GM23338 (cell line): ENCODE measurements at regions not wholly inside any gene's neighbourhood (a gene's known extent, or its start where the extent isn't known, plus 50 kb on each side); places are given as distances from the start of the nearest gene placed in this dataset.

Source experiments
- ATAC-seq: fragments of 200-7000 bp; cut with Tn5 transposase; 3 replicates; pipeline ENCODE4 v1.9.1; 2020
- DNase-seq: peaks from one replicate; pipeline ENCODE4 v3.0.0-alpha.2; 2015; ENCODE audit warnings: low spot score
- H2AFZ ChIP-seq: fragments of 200-600 bp; sonication (generic); 2 replicates; pipeline ENCODE4 v1.8.0; 2016; ENCODE audit warnings: antibody characterized with exemption, mild to moderate bottlenecking, moderate library complexity
- H3F3A ChIP-seq: fragments of 200-600 bp; sonication (generic); replicated peaks from 2 replicates; pipeline ENCODE4 v1.8.0; 2017; ENCODE audit warnings: antibody characterized with exemption, mixed run types, low read depth
- H3K27ac ChIP-seq: fragments of 200-600 bp; sonication (generic); 2 replicates; pipeline ENCODE4 v1.6.1; 2016; ENCODE audit warnings: low read depth
- H3K27me3 ChIP-seq: fragments of 200-600 bp; sonication (generic); 2 replicates; pipeline ENCODE4 v1.8.0; 2016; ENCODE audit warnings: mild to moderate bottlenecking, mixed run types, moderate library complexity; ENCODE audit not compliant: insufficient read depth
- H3K36me3 ChIP-seq: fragments of 200-600 bp; sonication (generic); 2 replicates; pipeline ENCODE4 v1.8.0; 2016; ENCODE audit warnings: mild to moderate bottlenecking; ENCODE audit not compliant: insufficient read depth
- H3K4me1 ChIP-seq: fragments of 200-600 bp; sonication (generic); 2 replicates; pipeline ENCODE4 v1.8.0; 2016; ENCODE audit warnings: mild to moderate bottlenecking, moderate library complexity; ENCODE audit not compliant: insufficient read depth
- H3K4me2 ChIP-seq: fragments of 200-600 bp; sonication (generic); 2 replicates; pipeline ENCODE4 v1.7.1; 2017; ENCODE audit warnings: mixed run types
- H3K4me3 ChIP-seq: fragments of 200-600 bp; sonication (generic); 2 replicates; pipeline ENCODE4 v1.6.1; 2016; ENCODE audit warnings: mixed run types
- H3K79me2 ChIP-seq: fragments of 200-600 bp; sonication (generic); replicated peaks from 2 replicates; pipeline ENCODE4 v1.8.0; 2017; ENCODE audit warnings: mild to moderate bottlenecking; ENCODE audit not compliant: insufficient read depth
- H3K9me2 ChIP-seq: fragments of 200-600 bp; sonication (generic); 2 replicates; pipeline ENCODE4 v1.8.0; 2017; ENCODE audit not compliant: insufficient read depth
- H4K20me1 ChIP-seq: fragments of 200-600 bp; sonication (generic); replicated peaks from 2 replicates; pipeline ENCODE4 v1.8.0; 2017; ENCODE audit warnings: mild to moderate bottlenecking; ENCODE audit not compliant: insufficient read depth
- H3K27ac Mint-ChIP-seq: 2 replicates; pipeline ENCODE4 v1.8.0; 2020; ENCODE audit warnings: inconsistent platforms, mild to moderate bottlenecking, moderate library complexity, mixed read lengths
- H3K27me3 Mint-ChIP-seq: 3 replicates; pipeline ENCODE4 v1.8.0; 2022; ENCODE audit warnings: low read depth, mild to moderate bottlenecking, moderate library complexity, mixed read lengths, inconsistent platforms; ENCODE audit not compliant: insufficient read depth, poor library complexity
- H3K36me3 Mint-ChIP-seq: 3 replicates; pipeline ENCODE4 v1.8.0; 2021; ENCODE audit warnings: low read depth, mild to moderate bottlenecking, inconsistent platforms, moderate library complexity, mixed read lengths
- H3K4me1 Mint-ChIP-seq: 3 replicates; pipeline ENCODE4 v1.8.0; 2020; ENCODE audit warnings: mild to moderate bottlenecking, inconsistent platforms, mixed read lengths
- H3K4me3 Mint-ChIP-seq: 3 replicates; pipeline ENCODE4 v1.8.0; 2021; ENCODE audit warnings: moderate library complexity, mild to moderate bottlenecking, inconsistent platforms, mixed read lengths
- H3K9me3 Mint-ChIP-seq: 3 replicates; pipeline ENCODE4 v1.8.0; 2020; ENCODE audit warnings: moderate library complexity, mild to moderate bottlenecking, inconsistent platforms, mixed read lengths
- CREB1 ChIP-seq: fragments of 250-450 bp; sonication (Bioruptor Pico); IDR thresholded peaks from 2 replicates; pipeline ENCODE4 v1.5.0; 2020; ENCODE audit warnings: low read depth, mild to moderate bottlenecking, moderate library complexity
- EZH2 ChIP-seq: fragments of 200-600 bp; sonication (generic); IDR thresholded peaks from one replicate; pipeline ENCODE4 v1.8.0; 2017; ENCODE audit warnings: antibody characterized with exemption, mild to moderate bottlenecking, low read depth; ENCODE audit not compliant: unreplicated experiment
- EZH2phosphoT487 ChIP-seq: fragments of 200-600 bp; sonication (generic); IDR thresholded peaks from one replicate; pipeline ENCODE4 v1.8.1; 2018; ENCODE audit warnings: antibody characterized with exemption; ENCODE audit not compliant: unreplicated experiment
- JUNB ChIP-seq: IDR thresholded peaks from one replicate; pipeline ENCODE4 v1.6.1; 2016; ENCODE audit warnings: antibody characterized with exemption; ENCODE audit not compliant: unreplicated experiment
- NANOG ChIP-seq: IDR thresholded peaks from 2 replicates; pipeline ENCODE4 v1.6.1; 2016; ENCODE audit warnings: antibody characterized with exemption, borderline replicate concordance
- POLR2AphosphoS5 ChIP-seq: IDR thresholded peaks from 2 replicates; pipeline ENCODE4 v1.6.1; 2016; ENCODE audit warnings: antibody characterized with exemption, low read depth
- STAT1 ChIP-seq: IDR thresholded peaks from one replicate; pipeline ENCODE4 v1.6.1; 2016; ENCODE audit warnings: antibody characterized with exemption; ENCODE audit not compliant: unreplicated experiment
- ZNF114 ChIP-seq: fragments of 250-450 bp; sonication (Bioruptor Pico); IDR thresholded peaks from 2 replicates; pipeline ENCODE4 v1.5.0; 2020; ENCODE audit warnings: mild to moderate bottlenecking, moderate library complexity
- ZNF331 ChIP-seq: fragments of 250-450 bp; sonication (Bioruptor Pico); IDR thresholded peaks from 2 replicates; pipeline ENCODE4 v1.5.0; 2020; ENCODE audit warnings: low read depth, mild to moderate bottlenecking, moderate library complexity
- TF ChIP-seq, protein P1 (sequence below): fragments of 250-450 bp; sonication (Bioruptor Pico); IDR thresholded peaks from 2 replicates; pipeline ENCODE4 v1.5.0; 2020; ENCODE audit warnings: mild to moderate bottlenecking, moderate library complexity
- TF ChIP-seq, protein P2 (sequence below): IDR thresholded peaks from one replicate; pipeline ENCODE4 v1.6.1; 2018; ENCODE audit warnings: antibody characterized with exemption; ENCODE audit not compliant: unreplicated experiment
- TF ChIP-seq, protein P3 (sequence below): IDR thresholded peaks from 2 replicates; pipeline ENCODE4 v1.6.1; 2016; ENCODE audit warnings: antibody characterized with exemption
- TF ChIP-seq, protein P4 (sequence below), 2 experiments: fragments of 200-600 bp in 1 of 2; sonication (generic) in 1 of 2; conservative IDR thresholded peaks; 2 replicates each; pipeline versions ENCODE4 v1.5.1 to v1.6.1; 2016 to 2017; ENCODE audit warnings: antibody characterized with exemption in 2 of 2, low read depth in 2 of 2, mild to moderate bottlenecking in 2 of 2, moderate library complexity in 1 of 2

DNA sequence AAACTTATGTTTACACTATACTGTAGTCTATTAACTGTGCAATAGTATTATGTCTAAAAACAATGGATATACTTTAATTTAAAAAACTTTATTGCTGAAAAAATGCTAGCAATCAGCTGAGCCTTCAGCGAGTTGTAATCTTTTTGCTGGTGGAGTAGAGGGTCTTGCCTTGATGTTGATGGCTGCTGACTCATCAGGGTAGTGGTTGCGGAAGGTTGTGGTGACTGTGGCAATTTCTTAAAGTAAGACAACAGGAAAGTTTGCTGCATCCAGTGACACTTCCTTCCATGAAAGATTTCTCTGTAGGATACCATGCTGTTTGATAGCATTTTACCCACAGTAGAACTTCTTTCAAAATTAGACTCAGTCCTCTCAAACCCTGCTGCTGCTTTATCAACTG is 234.7 kb upstream of the CSF3R start:
- no peak for DNase-seq
- H3K4me3 ChIP-seq = no peak overlapping the region
- no peaks in the 10 kb centered on the region for H4K20me1 ChIP-seq
- H3K4me1 ChIP-seq = no peaks in the 10 kb centered on the region
- H3K36me3 Mint-ChIP-seq = no peaks in the 10 kb centered on the region
- H3K4me2 ChIP-seq = no peak overlapping the region
- no peak for TF ChIP-seq POLR2AphosphoS5
- TF ChIP-seq, protein P1, sequence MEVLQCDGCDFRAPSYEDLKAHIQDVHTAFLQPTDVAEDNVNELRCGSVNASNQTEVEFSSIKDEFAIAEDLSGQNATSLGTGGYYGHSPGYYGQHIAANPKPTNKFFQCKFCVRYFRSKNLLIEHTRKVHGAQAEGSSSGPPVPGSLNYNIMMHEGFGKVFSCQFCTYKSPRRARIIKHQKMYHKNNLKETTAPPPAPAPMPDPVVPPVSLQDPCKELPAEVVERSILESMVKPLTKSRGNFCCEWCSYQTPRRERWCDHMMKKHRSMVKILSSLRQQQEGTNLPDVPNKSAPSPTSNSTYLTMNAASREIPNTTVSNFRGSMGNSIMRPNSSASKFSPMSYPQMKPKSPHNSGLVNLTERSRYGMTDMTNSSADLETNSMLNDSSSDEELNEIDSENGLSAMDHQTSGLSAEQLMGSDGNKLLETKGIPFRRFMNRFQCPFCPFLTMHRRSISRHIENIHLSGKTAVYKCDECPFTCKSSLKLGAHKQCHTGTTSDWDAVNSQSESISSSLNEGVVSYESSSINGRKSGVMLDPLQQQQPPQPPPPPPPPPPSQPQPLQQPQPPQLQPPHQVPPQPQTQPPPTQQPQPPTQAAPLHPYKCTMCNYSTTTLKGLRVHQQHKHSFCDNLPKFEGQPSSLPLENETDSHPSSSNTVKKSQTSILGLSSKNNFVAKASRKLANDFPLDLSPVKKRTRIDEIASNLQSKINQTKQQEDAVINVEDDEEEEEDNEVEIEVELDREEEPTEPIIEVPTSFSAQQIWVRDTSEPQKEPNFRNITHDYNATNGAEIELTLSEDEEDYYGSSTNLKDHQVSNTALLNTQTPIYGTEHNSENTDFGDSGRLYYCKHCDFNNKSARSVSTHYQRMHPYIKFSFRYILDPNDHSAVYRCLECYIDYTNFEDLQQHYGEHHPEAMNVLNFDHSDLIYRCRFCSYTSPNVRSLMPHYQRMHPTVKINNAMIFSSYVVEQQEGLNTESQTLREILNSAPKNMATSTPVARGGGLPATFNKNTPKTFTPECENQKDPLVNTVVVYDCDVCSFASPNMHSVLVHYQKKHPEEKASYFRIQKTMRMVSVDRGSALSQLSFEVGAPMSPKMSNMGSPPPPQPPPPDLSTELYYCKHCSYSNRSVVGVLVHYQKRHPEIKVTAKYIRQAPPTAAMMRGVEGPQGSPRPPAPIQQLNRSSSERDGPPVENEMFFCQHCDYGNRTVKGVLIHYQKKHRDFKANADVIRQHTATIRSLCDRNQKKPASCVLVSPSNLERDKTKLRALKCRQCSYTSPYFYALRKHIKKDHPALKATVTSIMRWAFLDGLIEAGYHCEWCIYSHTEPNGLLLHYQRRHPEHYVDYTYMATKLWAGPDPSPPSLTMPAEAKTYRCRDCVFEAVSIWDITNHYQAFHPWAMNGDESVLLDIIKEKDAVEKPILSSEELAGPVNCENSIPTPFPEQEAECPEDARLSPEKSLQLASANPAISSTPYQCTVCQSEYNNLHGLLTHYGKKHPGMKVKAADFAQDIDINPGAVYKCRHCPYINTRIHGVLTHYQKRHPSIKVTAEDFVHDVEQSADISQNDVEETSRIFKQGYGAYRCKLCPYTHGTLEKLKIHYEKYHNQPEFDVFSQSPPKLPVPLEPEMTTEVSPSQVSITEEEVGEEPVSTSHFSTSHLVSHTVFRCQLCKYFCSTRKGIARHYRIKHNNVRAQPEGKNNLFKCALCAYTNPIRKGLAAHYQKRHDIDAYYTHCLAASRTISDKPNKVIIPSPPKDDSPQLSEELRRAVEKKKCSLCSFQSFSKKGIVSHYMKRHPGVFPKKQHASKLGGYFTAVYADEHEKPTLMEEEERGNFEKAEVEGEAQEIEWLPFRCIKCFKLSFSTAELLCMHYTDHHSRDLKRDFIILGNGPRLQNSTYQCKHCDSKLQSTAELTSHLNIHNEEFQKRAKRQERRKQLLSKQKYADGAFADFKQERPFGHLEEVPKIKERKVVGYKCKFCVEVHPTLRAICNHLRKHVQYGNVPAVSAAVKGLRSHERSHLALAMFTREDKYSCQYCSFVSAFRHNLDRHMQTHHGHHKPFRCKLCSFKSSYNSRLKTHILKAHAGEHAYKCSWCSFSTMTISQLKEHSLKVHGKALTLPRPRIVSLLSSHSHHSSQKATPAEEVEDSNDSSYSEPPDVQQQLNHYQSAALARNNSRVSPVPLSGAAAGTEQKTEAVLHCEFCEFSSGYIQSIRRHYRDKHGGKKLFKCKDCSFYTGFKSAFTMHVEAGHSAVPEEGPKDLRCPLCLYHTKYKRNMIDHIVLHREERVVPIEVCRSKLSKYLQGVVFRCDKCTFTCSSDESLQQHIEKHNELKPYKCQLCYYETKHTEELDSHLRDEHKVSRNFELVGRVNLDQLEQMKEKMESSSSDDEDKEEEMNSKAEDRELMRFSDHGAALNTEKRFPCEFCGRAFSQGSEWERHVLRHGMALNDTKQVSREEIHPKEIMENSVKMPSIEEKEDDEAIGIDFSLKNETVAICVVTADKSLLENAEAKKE (CRISPR knock-in tag) = no peak
- TF ChIP-seq, protein P2, sequence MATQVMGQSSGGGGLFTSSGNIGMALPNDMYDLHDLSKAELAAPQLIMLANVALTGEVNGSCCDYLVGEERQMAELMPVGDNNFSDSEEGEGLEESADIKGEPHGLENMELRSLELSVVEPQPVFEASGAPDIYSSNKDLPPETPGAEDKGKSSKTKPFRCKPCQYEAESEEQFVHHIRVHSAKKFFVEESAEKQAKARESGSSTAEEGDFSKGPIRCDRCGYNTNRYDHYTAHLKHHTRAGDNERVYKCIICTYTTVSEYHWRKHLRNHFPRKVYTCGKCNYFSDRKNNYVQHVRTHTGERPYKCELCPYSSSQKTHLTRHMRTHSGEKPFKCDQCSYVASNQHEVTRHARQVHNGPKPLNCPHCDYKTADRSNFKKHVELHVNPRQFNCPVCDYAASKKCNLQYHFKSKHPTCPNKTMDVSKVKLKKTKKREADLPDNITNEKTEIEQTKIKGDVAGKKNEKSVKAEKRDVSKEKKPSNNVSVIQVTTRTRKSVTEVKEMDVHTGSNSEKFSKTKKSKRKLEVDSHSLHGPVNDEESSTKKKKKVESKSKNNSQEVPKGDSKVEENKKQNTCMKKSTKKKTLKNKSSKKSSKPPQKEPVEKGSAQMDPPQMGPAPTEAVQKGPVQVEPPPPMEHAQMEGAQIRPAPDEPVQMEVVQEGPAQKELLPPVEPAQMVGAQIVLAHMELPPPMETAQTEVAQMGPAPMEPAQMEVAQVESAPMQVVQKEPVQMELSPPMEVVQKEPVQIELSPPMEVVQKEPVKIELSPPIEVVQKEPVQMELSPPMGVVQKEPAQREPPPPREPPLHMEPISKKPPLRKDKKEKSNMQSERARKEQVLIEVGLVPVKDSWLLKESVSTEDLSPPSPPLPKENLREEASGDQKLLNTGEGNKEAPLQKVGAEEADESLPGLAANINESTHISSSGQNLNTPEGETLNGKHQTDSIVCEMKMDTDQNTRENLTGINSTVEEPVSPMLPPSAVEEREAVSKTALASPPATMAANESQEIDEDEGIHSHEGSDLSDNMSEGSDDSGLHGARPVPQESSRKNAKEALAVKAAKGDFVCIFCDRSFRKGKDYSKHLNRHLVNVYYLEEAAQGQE = no peak
- no peak for TF ChIP-seq STAT1
- TF ChIP-seq NANOG = no peak
- no peak for TF ChIP-seq ZNF114 (CRISPR knock-in tag)
- TF ChIP-seq, protein P3, sequence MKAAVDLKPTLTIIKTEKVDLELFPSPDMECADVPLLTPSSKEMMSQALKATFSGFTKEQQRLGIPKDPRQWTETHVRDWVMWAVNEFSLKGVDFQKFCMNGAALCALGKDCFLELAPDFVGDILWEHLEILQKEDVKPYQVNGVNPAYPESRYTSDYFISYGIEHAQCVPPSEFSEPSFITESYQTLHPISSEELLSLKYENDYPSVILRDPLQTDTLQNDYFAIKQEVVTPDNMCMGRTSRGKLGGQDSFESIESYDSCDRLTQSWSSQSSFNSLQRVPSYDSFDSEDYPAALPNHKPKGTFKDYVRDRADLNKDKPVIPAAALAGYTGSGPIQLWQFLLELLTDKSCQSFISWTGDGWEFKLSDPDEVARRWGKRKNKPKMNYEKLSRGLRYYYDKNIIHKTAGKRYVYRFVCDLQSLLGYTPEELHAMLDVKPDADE = no peak
- TF ChIP-seq, protein P4, sequence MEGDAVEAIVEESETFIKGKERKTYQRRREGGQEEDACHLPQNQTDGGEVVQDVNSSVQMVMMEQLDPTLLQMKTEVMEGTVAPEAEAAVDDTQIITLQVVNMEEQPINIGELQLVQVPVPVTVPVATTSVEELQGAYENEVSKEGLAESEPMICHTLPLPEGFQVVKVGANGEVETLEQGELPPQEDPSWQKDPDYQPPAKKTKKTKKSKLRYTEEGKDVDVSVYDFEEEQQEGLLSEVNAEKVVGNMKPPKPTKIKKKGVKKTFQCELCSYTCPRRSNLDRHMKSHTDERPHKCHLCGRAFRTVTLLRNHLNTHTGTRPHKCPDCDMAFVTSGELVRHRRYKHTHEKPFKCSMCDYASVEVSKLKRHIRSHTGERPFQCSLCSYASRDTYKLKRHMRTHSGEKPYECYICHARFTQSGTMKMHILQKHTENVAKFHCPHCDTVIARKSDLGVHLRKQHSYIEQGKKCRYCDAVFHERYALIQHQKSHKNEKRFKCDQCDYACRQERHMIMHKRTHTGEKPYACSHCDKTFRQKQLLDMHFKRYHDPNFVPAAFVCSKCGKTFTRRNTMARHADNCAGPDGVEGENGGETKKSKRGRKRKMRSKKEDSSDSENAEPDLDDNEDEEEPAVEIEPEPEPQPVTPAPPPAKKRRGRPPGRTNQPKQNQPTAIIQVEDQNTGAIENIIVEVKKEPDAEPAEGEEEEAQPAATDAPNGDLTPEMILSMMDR (conservative IDR thresholded peaks at IDR 0.05; ENCODE audit: low read depth in 2 of 2) = no peak
- no peak for TF ChIP-seq JUNB
- TF ChIP-seq CREB1 (CRISPR knock-in tag) = no peak
- no peak for TF ChIP-seq EZH2
- no peak for TF ChIP-seq ZNF331 (CRISPR knock-in tag)
- no peak for TF ChIP-seq EZH2phosphoT487
- H3K36me3 ChIP-seq = no peaks in the 10 kb centered on the region; the same call in 1 of the 2 replicates
- no peak overlapping the region for H3K27ac Mint-ChIP-seq
- H2AFZ ChIP-seq = no peak overlapping the region
- H3F3A ChIP-seq = no peaks in the 10 kb centered on the region
- peaks cover 3% of the 10 kb centered on the region; the same call in 1 of the 2 replicates for H3K9me2 ChIP-seq
- H3K27me3 Mint-ChIP-seq = peaks cover 2% of the 10 kb centered on the region
- no peaks in the 10 kb centered on the region for H3K27me3 ChIP-seq
- H3K79me2 ChIP-seq = no peaks in the 10 kb centered on the region
- no peak overlapping the region for H3K4me3 Mint-ChIP-seq
- no peak for ATAC-seq
- no peaks in the 10 kb centered on the region; the same call in 2 of the 3 replicates for H3K9me3 Mint-ChIP-seq
- H3K4me1 Mint-ChIP-seq = no peaks in the 10 kb centered on the region
- H3K27ac ChIP-seq = no peak overlapping the region
